ENCODE measurements at regions not wholly inside any gene's neighbourhood (a gene's known extent, or its start where the extent isn't known, plus 50 kb on each side); places are given as distances from the start of the nearest gene placed in this dataset.

GRCh38 chr3:88209356-88209755, 59.6 kb downstream of the C3orf38 start:
- Histone ChIP-seq H3K27ac (ENCODE audit: low read length) (no peak overlapping the region), H3K9me3 (ENCODE audit: control insufficient read depth, insufficient read depth, low read length) (no peaks in the 10 kb centered on the region), H3K4me1 (ENCODE audit: control insufficient read depth, insufficient read depth, low read length) (no peaks in the 10 kb centered on the region), H3K36me3 (ENCODE audit: control insufficient read depth, insufficient read depth, low read length) (no peaks in the 10 kb centered on the region), H3K27me3 (ENCODE audit: control insufficient read depth, insufficient read depth, low read length) (no peaks in the 10 kb centered on the region), H3K4me3 (ENCODE audit: low read length) (no peak overlapping the region)
- no peak for DNase-seq (ENCODE audit: low read depth, low spot score)

GRCh38 chr3:88211096-88211890, 61.5 kb downstream of the C3orf38 start:
- no CpG with 5 or more reads among the region's 2 CpGs for WGBS (ENCODE audit: insufficient coverage, insufficient read length)
- Histone ChIP-seq H3K36me3 (ENCODE audit: control insufficient read depth, insufficient read depth, low read length) (no peaks in the 10 kb centered on the region), H3K4me3 (ENCODE audit: low read length) (no peak overlapping the region), H3K27ac (ENCODE audit: low read length) (no peak overlapping the region), H3K27me3 (ENCODE audit: control insufficient read depth, insufficient read depth, low read length) (no peaks in the 10 kb centered on the region), H3K9me3 (ENCODE audit: control insufficient read depth, insufficient read depth, low read length) (no peaks in the 10 kb centered on the region), H3K4me1 (ENCODE audit: control insufficient read depth, insufficient read depth, low read length) (no peaks in the 10 kb centered on the region)
- no peak for DNase-seq (ENCODE audit: low read depth, low spot score)

GRCh38 chr3:88219138-88219792, 69.5 kb downstream of the C3orf38 start:
- no peaks in the 10 kb centered on the region for H3K27me3 ChIP-seq (ENCODE audit: control insufficient read depth, insufficient read depth, low read length)
- H3K4me3 ChIP-seq (ENCODE audit: low read length) = no peak overlapping the region
- H3K36me3 ChIP-seq (ENCODE audit: control insufficient read depth, insufficient read depth, low read length) = no peaks in the 10 kb centered on the region
- DNase-seq (ENCODE audit: low read depth, low spot score) = peak; percentile 67
- H3K27ac ChIP-seq (ENCODE audit: low read length) = no peak overlapping the region
- WGBS (ENCODE audit: insufficient coverage, insufficient read length) = no CpG with 5 or more reads among the region's 7 CpGs
- H3K9me3 ChIP-seq (ENCODE audit: control insufficient read depth, insufficient read depth, low read length) = no peaks in the 10 kb centered on the region
- H3K4me1 ChIP-seq (ENCODE audit: control insufficient read depth, insufficient read depth, low read length) = peaks cover 2% of the 10 kb centered on the region; the same call in 1 of the 2 replicates

GRCh38 chr3:88220126-88220525, 70.4 kb downstream of the C3orf38 start:
- WGBS (ENCODE audit: insufficient coverage, insufficient read length) = no CpG with 5 or more reads among the region's 4 CpGs
- Histone ChIP-seq H3K9me3 (ENCODE audit: control insufficient read depth, insufficient read depth, low read length) (no peaks in the 10 kb centered on the region), H3K4me3 (ENCODE audit: low read length) (no peak overlapping the region), H3K36me3 (ENCODE audit: control insufficient read depth, insufficient read depth, low read length) (no peaks in the 10 kb centered on the region), H3K27ac (ENCODE audit: low read length) (no peak overlapping the region), H3K4me1 (ENCODE audit: control insufficient read depth, insufficient read depth, low read length) (peaks cover 2% of the 10 kb centered on the region; the same call in 1 of the 2 replicates), H3K27me3 (ENCODE audit: control insufficient read depth, insufficient read depth, low read length) (no peaks in the 10 kb centered on the region)
- no peak for DNase-seq (ENCODE audit: low read depth, low spot score)

GRCh38 chr3:88221726-88222125, 72.0 kb downstream of the C3orf38 start:
- no CpG with 5 or more reads among the region's 1 CpG for WGBS (ENCODE audit: insufficient coverage, insufficient read length)
- no peak for DNase-seq (ENCODE audit: low read depth, low spot score)
- no peak overlapping the region for H3K4me3 ChIP-seq (ENCODE audit: low read length)
- H3K27ac ChIP-seq (ENCODE audit: low read length) = no peak overlapping the region
- no peaks in the 10 kb centered on the region for H3K9me3 ChIP-seq (ENCODE audit: control insufficient read depth, insufficient read depth, low read length)
- no peaks in the 10 kb centered on the region for H3K27me3 ChIP-seq (ENCODE audit: control insufficient read depth, insufficient read depth, low read length)
- peaks cover 2% of the 10 kb centered on the region; the same call in 1 of the 2 replicates for H3K4me1 ChIP-seq (ENCODE audit: control insufficient read depth, insufficient read depth, low read length)
- no peaks in the 10 kb centered on the region for H3K36me3 ChIP-seq (ENCODE audit: control insufficient read depth, insufficient read depth, low read length)

- Histone ChIP-seq H3K4me1 (ENCODE audit: control insufficient read depth, insufficient read depth, low read length) (peaks cover 2% of the 10 kb centered on the region; the same call in 1 of the 2 replicates), H3K4me3 (ENCODE audit: low read length) (no peak overlapping the region), H3K36me3 (ENCODE audit: control insufficient read depth, insufficient read depth, low read length) (no peaks in the 10 kb centered on the region), H3K27ac (ENCODE audit: low read length) (no peak overlapping the region), H3K9me3 (ENCODE audit: control insufficient read depth, insufficient read depth, low read length) (no peaks in the 10 kb centered on the region), H3K27me3 (ENCODE audit: control insufficient read depth, insufficient read depth, low read length) (no peaks in the 10 kb centered on the region)
- no CpG with 5 or more reads among the region's 2 CpGs for WGBS (ENCODE audit: insufficient coverage, insufficient read length)
- no peak for DNase-seq (ENCODE audit: low read depth, low spot score)
Observed at GRCh38 chr3:88222343-88222742, 72.6 kb downstream of the C3orf38 start.

GRCh38 chr3:88225326-88226008, 75.7 kb downstream of the C3orf38 start:
- Histone ChIP-seq H3K4me1 (ENCODE audit: control insufficient read depth, insufficient read depth, low read length) (no peaks in the 10 kb centered on the region), H3K27ac (ENCODE audit: low read length) (no peak overlapping the region), H3K36me3 (ENCODE audit: control insufficient read depth, insufficient read depth, low read length) (no peaks in the 10 kb centered on the region), H3K4me3 (ENCODE audit: low read length) (no peak overlapping the region), H3K27me3 (ENCODE audit: control insufficient read depth, insufficient read depth, low read length) (no peaks in the 10 kb centered on the region), H3K9me3 (ENCODE audit: control insufficient read depth, insufficient read depth, low read length) (no peaks in the 10 kb centered on the region)
- no CpG with 5 or more reads among the region's 8 CpGs for WGBS (ENCODE audit: insufficient coverage, insufficient read length)
- DNase-seq (ENCODE audit: low read depth, low spot score) = no peak

- no peak overlapping the region for H3K27ac ChIP-seq (ENCODE audit: low read length)
- no peaks in the 10 kb centered on the region for H3K27me3 ChIP-seq (ENCODE audit: control insufficient read depth, insufficient read depth, low read length)
- no CpG with 5 or more reads among the region's 3 CpGs for WGBS (ENCODE audit: insufficient coverage, insufficient read length)
- H3K9me3 ChIP-seq (ENCODE audit: control insufficient read depth, insufficient read depth, low read length) = no peaks in the 10 kb centered on the region
- DNase-seq (ENCODE audit: low read depth, low spot score) = no peak
- H3K4me3 ChIP-seq (ENCODE audit: low read length) = no peak overlapping the region
- no peaks in the 10 kb centered on the region for H3K36me3 ChIP-seq (ENCODE audit: control insufficient read depth, insufficient read depth, low read length)
- no peaks in the 10 kb centered on the region for H3K4me1 ChIP-seq (ENCODE audit: control insufficient read depth, insufficient read depth, low read length)
Observed at GRCh38 chr3:88226910-88227309, 77.2 kb downstream of the C3orf38 start.

GRCh38 chr3:88230638-88231037, 80.9 kb downstream of the C3orf38 start:
- WGBS (ENCODE audit: insufficient coverage, insufficient read length) = no CpG with 5 or more reads among the region's 7 CpGs
- H3K4me3 ChIP-seq (ENCODE audit: low read length) = no peak overlapping the region

GRCh38 chr3:88231207-88231606, 81.4 kb downstream of the C3orf38 start:
- H3K9me3 ChIP-seq (ENCODE audit: control insufficient read depth, insufficient read depth, low read length) = no peaks in the 10 kb centered on the region
- WGBS (ENCODE audit: insufficient coverage, insufficient read length) = no CpG with 5 or more reads among the region's 4 CpGs
- no peaks in the 10 kb centered on the region for H3K4me1 ChIP-seq (ENCODE audit: control insufficient read depth, insufficient read depth, low read length)
- no peak overlapping the region for H3K27ac ChIP-seq (ENCODE audit: low read length)
- no peaks in the 10 kb centered on the region for H3K36me3 ChIP-seq (ENCODE audit: control insufficient read depth, insufficient read depth, low read length)
- no peaks in the 10 kb centered on the region for H3K27me3 ChIP-seq (ENCODE audit: control insufficient read depth, insufficient read depth, low read length)
- no peak for DNase-seq (ENCODE audit: low read depth, low spot score)
- no peak overlapping the region for H3K4me3 ChIP-seq (ENCODE audit: low read length)

More at GRCh38 chr3:88230638-88231037, 80.9 kb downstream of the C3orf38 start:
- Histone ChIP-seq H3K9me3 (ENCODE audit: control insufficient read depth, insufficient read depth, low read length) (no peaks in the 10 kb centered on the region), H3K36me3 (ENCODE audit: control insufficient read depth, insufficient read depth, low read length) (no peaks in the 10 kb centered on the region), H3K27ac (ENCODE audit: low read length) (no peak overlapping the region), H3K27me3 (ENCODE audit: control insufficient read depth, insufficient read depth, low read length) (no peaks in the 10 kb centered on the region), H3K4me1 (ENCODE audit: control insufficient read depth, insufficient read depth, low read length) (no peaks in the 10 kb centered on the region)
- no peak for DNase-seq (ENCODE audit: low read depth, low spot score)

Measured in iPS DF 6.9 (cell line).